Transverse colon (tissue), 4 donors: ENCODE measurements at regions not wholly inside any gene's neighbourhood (a gene's known extent, or its start where the extent isn't known, plus 50 kb on each side); places are given as distances from the start of the nearest gene placed in this dataset.

Source experiments
- DNase-seq: peaks from one replicate; pipeline ENCODE4 v3.0.0-alpha.2; 2019
- H3K27ac ChIP-seq, 4 donors: fragments of 200-600 bp; sonication (generic); 2 replicates each; pipeline ENCODE4 v1.5.1; 2016 to 2018; ENCODE audit warnings: inconsistent platforms in 4 of 4
- H3K27me3 ChIP-seq: fragments of 200-600 bp; sonication (generic); 2 replicates; pipeline ENCODE4 v1.5.1; 2017; ENCODE audit warnings: inconsistent platforms
- H3K36me3 ChIP-seq, 4 donors: fragments of 200-600 bp; sonication (generic); 2 replicates each; pipeline ENCODE4 v1.5.1; 2017 to 2019; ENCODE audit warnings: inconsistent platforms in 4 of 4
- H3K4me1 ChIP-seq, 4 donors: fragments of 200-600 bp; sonication (generic); 2 replicates each; pipeline ENCODE4 v1.5.1; 2017 to 2020; ENCODE audit warnings: inconsistent platforms in 4 of 4
- H3K4me3 ChIP-seq, 4 donors: fragments of 200-600 bp; sonication (generic); 1 replicate in 1 of 4; 2 replicates in 3 of 4; pipeline versions ENCODE4 v1.5.1 to v1.6.1; 2017 to 2019; ENCODE audit warnings: inconsistent platforms in 4 of 4
- H3K9me3 ChIP-seq, 2 donors: fragments of 200-600 bp; sonication (generic); 2 replicates each; pipeline ENCODE4 v1.5.1; 2017 to 2019; ENCODE audit warnings: inconsistent platforms in 2 of 2
- POLR2AphosphoS5 ChIP-seq, 3 donors: sonication (generic); formaldehyde crosslinking; IDR thresholded peaks; one replicate each; pipeline ENCODE4 v1.6.1; 2016; ENCODE audit warnings: antibody characterized with exemption in 3 of 3
- in situ Hi-C, 4 donors: fragments of 200-750 bp; cut with MboI; loops; one replicate each; pipeline versions ENCODE4 v1.15.0 to v1.15.1; 2017; ENCODE audit warnings: low sequenced_read_pairs in 3 of 4, low pct_ligation_motif_present in 1 of 4, low pct_unique_long_range_greater_than_20kb in 1 of 4
- intact Hi-C: fragments of 100-400 bp; cut with DNase I; formaldehyde crosslinking; loops from one replicate; pipeline ENCODE4 v1.15.1; 2023; ENCODE audit warnings: low total_unique reads

GRCh38 chr4:176014583-176015108, 51.0 kb upstream of the WDR17 start:
- intact Hi-C loops = no loop called here
- DNase-seq = no peak
- Histone ChIP-seq H3K4me3 (no peak overlapping the region), H3K4me1 (no peaks in the 10 kb centered on the region), H3K36me3 (no peaks in the 10 kb centered on the region), H3K27me3 (no peaks in the 10 kb centered on the region), H3K27ac (no peak overlapping the region), H3K9me3 (no peaks in the 10 kb centered on the region)
- in situ Hi-C loops = no loop called here
- no peak for TF ChIP-seq POLR2AphosphoS5 (IDR thresholded peaks at IDR 0.05)
